HG03175 (cell line): ENCODE measurements at regions not wholly inside any gene's neighbourhood (a gene's known extent, or its start where the extent isn't known, plus 50 kb on each side); places are given as distances from the start of the nearest gene placed in this dataset.
"Not testable (repeated sequence)": the region's sequence is repeated elsewhere in the genome, so short reads cannot be mapped to it uniquely, and the experiment has no call there.

Source experiments
- ATAC-seq: cut with Tn5 transposase; IDR thresholded peaks from one replicate; pipeline ENCODE4 v1.9.1; 2021; ENCODE audit warnings: mild to moderate bottlenecking, moderate library complexity; ENCODE audit not compliant: unreplicated experiment

DNA sequence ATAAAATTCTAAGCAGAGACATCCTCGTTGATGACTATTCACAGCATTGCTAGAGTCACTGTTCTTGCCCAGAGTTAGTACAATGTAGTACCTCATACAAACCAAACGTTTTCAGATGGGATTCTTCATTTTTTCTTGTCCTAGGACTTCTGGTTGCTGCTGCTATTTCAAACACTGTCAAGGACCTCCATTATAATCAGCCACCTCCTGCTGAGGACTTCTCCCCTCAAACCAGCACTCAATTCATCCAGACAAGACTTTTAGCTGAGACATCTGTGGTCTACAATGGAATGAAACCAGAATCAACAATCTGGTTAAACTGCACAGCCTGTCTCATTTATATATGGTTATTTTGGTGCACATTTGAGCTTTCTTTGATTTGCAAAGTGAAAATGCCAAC, 1008.8 kb downstream of the STPG2 start:
- no peak for ATAC-seq

DNA sequence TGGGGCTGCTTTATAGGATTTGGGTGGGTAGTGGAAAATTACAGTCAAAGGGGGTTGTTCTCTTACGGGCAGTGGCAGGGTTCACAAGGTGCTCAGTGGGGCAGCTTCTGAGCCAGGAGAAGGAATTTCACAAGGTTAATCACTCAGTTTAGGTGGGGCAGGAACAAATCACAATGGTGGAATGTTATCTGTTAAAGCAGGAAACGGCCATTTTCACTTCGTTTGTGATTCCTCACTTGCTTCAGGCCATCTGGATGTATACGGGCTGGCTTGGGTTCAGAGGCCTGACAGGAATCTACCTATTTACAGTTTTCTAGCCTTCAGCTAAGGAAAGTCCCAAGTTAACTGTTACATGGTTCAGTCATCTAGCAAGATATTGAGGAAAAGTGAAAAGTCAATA, 1003.5 kb downstream of the STPG2 start:
- ATAC-seq = no peak

DNA sequence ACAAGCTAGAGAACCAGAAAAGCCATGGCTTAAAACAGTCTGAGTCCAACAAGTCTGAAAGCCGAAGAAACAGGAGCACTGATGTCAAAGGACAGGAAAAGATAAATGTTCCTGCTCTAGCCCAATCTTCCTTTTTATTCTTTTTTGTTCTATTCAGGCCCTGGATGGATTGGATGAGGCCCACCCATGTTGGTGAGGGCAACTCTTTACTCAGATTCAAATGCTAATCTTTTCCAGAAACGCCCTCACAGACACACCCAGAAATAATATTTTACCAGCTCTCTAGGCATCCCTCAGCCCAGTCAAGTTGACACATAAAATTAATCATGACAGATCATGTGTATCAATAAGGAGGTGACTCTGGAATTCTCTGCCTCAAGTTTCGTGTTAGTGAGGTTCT, 1002.7 kb downstream of the STPG2 start:
- ATAC-seq = no peak

DNA sequence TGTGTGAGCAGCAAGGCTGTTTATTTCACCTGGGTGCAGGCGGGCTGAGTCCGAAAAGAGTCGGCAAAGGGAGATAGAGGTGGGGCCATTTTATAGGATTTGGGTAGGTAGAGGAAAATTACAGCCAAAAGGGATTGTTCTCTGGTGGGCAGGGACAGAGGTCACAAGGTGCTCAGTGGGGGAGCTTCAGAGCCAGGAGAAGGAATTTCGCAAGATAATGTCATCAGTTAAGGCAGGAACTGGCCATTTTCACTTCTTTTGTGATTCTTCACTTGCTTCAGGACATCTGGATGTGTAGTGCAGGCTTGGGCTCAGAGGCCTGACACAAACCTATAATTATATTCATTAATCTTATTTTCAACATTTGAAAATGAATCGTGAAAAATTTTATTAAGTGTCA, 1001.9 kb downstream of the STPG2 start:
- ATAC-seq = not testable (repeated sequence)

DNA sequence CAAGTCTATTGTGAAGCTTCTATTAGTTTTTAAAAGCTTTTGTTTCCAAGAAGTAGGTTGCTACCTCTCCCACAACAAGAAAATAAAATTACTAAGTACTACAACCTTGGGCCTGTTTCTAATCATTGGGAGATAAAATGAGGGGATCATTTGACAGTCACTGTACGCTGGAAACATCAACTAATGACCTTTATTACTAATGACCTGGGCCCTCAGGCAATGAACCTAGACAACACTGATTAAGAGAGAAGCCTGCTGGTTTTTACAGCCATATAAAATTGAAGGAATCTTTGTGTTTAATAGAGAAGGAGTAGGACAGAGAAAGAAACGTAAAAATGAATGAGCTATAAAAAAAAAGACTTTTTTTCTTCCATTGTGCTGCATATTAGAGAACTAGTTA, 1000.9 kb downstream of the STPG2 start:
- no peak for ATAC-seq

DNA sequence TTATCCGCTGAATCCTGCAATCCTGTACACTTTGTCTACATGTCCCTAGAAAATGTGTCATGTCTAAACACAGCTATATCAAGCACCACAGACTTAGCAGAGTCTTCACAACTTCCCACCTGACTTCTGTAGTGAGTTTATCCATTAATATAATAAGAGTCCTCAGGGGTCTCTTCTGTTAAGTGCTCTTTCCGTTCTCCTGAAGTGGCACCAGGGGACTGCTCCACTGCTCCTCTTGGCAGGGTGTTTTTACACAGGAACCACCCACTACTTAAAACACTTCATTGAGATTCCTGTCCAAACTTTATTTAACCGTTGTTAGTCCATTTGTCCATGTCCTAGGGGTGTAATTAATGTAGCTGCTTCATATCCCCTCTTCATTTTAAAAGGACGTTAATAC, 1000.4 kb downstream of the STPG2 start:
- no peak for ATAC-seq

DNA sequence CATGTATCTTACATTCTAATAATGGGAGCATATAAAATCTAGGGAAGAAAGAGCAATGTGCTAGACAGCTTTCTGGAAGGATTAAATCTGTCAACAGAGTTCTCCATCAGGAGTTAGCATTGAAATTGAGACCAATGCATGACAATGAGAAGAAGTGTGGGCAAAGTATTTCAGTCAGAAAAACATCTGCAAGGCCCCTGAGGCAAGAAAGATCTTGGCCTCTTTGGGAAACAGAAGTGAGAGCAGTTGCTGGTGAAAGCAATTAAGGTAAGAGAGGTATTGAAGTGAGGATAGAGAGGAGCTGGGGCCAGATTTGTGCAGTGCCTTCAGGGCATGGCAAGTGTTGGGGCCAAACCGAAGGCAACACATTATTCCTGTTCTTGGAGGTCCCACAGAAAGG, 999.1 kb downstream of the STPG2 start:
- no peak for ATAC-seq

DNA sequence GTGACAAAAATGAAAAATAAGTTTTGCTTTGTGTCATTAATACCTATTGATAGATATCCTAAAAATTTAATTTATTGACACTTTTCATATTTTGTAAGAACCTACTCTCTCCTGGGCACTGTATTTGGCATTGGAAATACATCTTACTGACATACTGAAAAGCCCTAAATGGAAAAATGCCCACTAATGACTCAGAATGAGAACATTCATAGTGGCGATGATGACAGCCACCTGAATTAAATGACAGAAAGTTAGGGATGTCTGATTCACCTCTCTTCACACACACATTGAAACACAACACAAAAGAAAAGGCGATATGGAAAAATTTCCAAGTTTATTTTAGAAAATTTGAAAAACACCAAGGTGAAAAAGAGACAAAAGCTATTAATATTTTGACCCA, 992.3 kb downstream of the STPG2 start:
- no peak for ATAC-seq

DNA sequence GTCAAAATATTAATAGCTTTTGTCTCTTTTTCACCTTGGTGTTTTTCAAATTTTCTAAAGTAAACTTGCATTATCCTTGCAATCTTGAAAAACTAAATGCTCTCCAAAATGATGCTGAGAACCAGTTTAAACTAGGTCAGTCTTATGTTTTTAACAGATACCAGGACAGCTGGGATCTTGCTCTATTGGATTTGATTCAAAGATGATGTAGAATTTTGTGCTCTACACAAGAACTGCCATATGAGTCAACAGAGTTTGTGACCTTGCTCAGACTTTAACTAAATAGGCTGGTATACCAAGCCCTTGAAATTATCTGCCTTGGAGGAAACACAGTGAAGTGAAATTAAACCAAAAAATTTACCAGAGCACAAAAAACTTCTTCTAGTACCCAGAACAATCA, 991.1 kb downstream of the STPG2 start:
- ATAC-seq = no peak

DNA sequence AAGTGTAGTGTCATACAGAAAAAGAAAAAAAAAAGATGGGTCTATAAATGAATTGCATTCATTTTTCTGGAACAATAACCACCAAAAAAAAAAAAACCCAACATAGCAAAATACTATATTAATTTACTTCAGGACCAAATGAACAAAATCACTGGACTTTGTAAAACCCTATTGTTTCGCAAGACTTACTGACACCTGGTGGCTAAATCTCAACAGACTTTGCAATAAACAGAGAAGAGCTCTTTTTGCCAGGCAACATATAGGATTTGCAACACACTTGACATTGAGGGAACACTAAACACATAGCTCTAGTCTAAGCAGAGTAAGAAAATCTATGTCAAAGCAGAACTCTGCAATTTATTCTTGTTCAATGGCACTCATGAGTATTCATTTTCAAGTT, 990.2 kb downstream of the STPG2 start:
- ATAC-seq = no peak

DNA sequence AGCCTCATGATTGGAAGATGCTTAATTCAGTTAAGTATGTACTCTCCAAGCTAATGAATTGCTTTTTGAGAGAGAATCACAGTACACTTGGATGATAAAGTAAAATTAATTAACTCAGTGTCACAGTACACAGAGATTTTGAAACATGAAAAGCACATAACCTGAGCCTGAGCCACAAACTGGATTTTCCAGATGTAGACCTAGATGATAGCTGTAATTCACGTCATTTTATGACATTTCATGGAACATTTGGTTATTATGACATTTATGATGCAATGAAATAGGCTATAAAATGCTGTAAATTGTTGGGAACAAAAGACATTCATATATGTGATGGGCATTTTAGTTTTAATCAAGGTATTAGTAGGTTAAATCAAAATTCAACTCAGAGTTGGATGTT, 983.7 kb downstream of the STPG2 start:
- no peak for ATAC-seq

DNA sequence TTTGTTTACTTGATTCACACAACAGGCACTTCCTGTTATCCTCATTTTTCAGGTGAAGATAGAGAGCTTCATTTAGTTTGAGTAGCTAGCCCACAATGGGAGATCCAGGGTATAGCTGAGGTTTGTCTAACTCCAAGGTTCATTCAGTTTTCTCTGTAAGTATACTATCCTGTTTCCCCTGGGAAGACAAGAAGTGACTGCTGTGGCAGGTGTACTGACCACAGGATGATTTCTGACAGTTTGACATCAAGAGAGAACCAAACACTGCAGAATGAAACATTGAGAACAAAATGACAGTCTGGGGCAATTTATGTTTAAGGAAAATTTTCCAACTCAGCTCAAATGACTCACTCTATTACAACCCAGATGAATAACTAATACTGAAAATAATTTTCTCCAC, 958.0 kb downstream of the STPG2 start:
- no peak for ATAC-seq

DNA sequence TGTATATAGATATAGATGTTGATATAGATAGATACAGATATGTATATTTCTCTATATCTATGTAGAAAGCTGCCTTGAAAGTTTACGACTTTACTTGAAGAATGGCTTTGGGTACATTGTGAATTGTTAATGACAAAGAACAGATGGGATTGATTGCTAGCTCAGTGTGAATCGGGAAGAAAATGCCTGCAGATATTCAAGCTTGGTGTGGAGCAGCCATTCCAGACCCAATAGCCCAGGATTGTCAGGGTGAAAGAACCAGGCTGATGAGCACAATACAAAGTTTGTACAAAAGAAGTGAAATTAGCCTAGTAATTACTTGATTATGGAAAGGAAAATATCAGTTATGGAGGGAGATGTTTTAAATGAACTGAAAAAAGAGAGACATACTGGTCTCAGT, 946.2 kb downstream of the STPG2 start:
- no peak for ATAC-seq

DNA sequence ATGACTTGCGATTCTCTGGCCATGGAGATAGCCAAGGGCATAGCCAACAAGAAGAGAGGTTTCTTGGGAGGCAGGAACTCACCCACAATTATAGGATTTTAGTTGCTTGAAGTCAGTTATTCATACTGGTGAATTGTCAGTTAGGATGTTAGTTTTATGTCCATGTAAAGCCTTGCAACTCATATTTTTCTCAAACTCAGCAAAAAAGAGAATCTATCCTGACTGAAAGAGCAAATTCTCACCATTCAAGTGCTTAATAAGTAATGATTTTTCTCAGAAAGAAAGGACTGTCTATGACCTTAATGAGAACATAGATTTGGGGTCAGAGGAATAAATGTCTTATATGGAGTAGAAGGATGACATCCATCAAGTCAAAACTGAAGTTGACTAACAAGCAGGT, 934.5 kb downstream of the STPG2 start:
- no peak for ATAC-seq

DNA sequence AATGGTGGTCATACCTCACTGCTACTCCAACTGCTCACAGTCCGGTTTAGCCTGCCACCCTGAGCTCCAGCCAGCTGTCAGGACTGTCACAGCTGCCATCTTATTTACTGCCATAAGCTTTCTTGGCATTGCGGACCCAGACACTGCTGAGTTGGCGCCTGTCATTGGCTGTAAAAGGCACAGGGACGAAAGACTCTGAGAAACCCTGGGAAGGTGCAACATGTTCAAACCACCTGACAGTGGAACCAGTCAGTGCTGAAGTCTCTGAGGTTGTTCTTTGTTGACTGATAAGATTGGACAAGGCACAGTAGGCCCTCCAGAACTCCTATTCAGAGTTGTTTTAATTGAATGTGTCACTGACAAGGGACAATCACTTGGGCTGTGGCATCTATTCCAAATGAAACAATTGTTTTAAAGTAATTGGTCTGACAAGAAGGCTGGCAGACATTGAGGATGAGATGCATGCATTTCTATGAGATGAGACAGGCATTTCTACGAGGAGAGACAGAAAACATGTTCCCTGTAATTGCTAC, 927.8 kb downstream of the STPG2 start:
- no peak for ATAC-seq

DNA sequence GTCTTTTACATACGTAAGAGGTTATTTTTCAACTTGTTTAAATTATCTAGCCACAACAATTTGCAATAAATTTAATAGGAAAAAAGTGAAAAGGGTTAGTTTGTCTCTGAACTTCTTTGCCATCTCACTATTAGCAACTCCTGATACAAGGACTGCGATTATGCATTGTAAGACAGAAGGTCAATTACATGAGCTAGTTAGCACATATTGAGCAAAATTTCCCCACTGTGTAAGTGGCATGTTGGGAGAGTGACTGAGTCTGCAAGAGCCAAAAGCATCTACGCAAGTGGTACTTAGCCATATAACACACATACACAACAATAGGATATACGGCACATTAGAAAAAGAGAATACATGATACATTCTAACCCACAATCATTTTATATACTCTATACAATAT, 927.2 kb downstream of the STPG2 start:
- ATAC-seq = no peak

DNA sequence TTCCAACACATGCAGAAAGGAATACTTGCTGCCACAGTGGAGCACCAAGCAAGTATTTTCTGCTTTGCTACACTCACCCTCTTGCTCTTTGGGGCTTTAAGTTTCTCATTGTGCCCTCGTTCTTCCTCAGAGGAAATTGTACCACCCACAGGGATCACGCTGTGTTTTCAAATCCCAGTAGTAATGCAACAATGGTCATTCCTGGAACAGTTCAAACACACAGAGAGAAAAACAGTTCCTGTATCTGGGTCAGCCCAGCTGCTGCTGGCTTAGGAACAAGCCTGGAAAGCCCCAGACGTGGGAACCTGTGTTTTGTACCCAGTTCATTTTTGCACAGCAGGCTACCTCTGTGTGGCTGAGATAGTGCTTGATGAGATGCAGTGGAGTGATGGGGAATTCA, 907.8 kb downstream of the STPG2 start:
- no peak for ATAC-seq

DNA sequence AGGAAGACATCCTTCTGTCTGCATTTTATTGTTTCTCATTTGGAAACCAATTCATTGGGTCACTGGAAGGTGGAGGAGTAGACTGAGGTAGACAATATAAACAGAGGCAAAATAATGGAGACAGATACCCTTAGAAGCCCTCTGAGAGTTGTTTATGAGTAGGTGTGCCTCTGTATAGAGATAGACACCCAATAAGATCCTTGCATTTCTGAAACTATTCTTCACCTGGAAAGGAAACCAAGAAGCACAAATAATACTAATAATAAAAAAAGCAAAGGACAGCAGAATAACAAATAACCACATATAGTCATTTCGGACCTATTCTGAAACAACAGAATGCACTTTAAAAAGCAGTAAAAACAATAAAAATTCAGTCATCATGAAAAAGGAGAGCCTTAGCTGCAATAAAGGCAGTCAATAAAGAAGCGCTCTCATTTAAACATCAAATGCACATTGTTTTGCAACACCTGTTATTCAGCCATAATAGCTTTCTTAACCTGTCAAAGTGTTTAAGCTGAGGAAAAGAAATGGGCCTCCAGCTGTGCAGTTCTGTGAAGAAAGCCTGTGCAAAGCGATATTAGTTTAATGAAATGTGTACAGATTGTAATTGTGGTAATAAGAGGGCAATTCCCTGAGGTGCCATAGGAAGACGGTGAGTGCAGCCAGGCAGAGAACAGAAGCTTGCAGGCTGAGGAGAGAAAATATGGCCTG, 904.2 kb downstream of the STPG2 start:
- no peak for ATAC-seq

DNA sequence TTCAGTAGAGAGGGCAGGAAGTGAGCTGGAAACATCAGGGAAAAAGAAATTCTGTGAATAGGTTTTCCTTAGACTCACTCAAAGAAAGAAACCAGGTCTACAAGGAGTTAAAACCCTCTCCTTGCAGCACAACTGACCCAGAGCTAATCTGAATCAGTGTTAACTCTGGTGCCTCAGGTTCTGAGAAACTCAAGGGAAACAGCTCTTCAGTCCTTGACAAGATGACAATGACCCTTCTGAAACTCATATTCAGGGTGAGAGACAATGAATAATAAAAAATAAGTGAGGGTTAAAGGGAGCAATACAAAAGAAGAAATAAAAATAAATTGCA, 903.6 kb downstream of the STPG2 start:
- ATAC-seq = no peak

DNA sequence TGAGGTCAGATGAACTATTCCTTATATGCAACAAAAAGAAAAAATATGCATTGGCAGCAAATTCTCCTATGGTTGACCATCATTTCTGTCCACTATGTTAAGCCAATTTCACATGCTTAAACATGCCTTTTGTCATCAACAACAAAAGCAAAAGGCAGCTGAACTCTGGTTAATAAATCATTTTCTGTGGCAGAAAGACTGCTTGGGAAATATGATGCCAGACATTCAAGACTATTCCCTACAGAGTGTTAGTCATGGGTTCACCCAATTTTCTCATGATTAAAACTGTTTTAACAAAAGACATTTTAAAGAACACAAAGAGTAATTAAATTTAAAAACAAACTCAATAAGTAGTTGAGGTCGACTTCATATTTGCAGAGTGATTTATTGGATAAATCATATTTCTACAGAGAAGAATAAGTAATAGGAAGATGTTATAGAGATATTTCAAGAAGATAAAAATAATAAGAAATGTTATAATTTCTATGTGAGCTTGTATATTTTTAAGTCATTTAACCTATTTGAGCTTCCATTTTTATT, 890.6 kb downstream of the STPG2 start:
- ATAC-seq = no peak

DNA sequence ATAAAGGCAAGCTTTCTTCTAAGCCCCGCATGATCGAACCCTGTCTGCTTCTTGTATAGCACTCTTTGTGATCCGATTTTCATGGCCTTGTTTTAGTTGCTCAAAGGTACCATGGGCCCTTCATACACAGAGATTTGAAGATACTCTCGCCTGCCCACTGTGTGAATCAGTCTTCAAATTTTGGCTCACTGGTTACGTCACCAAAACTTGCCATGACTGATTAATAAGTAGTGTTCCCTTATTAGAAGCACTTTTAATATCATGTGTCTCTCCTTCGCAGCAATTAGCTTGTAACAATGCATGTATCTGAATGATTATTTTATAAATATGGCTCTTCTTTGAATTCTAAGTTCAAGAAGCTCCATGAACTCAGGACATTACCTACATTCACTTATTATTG, 880.5 kb downstream of the STPG2 start:
- no peak for ATAC-seq

DNA sequence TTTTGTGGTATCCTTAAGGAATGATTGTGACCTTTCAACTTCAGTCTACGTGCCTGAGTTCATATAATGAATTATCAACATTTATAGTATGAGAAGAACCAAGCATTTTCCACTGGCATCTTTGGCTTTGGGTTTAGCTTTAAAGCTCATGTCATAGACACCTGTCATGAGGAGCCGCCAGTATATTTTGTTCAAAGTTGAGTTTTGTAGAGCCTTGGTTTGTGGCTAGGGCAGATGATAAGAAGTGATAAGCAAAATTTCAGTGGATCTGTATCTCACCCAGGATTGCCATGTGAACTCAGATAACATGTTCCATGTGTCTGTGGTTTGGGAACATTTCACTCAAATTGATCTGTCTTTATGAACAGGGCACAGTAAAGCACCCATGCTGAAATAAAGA, 873.2 kb downstream of the STPG2 start:
- no peak for ATAC-seq

DNA sequence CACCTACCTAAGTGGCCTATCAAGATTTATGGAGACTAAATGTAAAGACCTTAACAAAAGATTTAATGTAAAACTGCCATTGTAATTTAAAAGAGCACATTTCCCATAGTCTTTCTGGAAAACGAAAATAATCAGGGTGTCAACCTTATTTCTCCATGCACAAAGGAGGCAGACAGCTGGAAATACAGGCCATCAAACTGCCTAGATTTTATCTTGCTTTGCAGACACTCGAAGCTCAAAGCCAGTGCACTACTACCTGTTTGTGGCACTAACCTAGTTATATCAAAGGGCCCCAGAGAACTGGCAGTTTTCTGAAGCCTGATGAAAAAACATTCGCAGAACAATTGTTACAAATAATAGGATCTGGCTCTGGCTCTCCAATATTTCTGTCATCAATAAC, 863.9 kb downstream of the STPG2 start:
- no peak for ATAC-seq
